ENCODE measurements at regions not wholly inside any gene's neighbourhood (a gene's known extent, or its start where the extent isn't known, plus 50 kb on each side); places are given as distances from the start of the nearest gene placed in this dataset.

- Histone ChIP-seq H3K4me3 (replicated peaks; ENCODE audit: low read depth, low read length) (no peak overlapping the region), H3K36me3 (ENCODE audit: control insufficient read depth, insufficient read depth, low read length) (no peaks in the 10 kb centered on the region), H3K27me3 (replicated peaks; ENCODE audit: control insufficient read depth, insufficient read depth, low read length) (no peaks in the 10 kb centered on the region)
- TF ChIP-seq CTCF (IDR thresholded peaks at IDR 0.05; ENCODE audit: insufficient read depth, low read length, poor library complexity, severe bottlenecking): no peak
- DNase-seq (ENCODE audit: extremely low read depth, insufficient read length): no peak
Measured at GRCh38 chr5:165836046-165836445, 2330.6 kb downstream of the MAT2B start.

- no peaks in the 10 kb centered on the region for H3K36me3 ChIP-seq (ENCODE audit: control insufficient read depth, insufficient read depth, low read length)
- no peak overlapping the region for H3K4me3 ChIP-seq (replicated peaks; ENCODE audit: low read depth, low read length)
- no peaks in the 10 kb centered on the region for H3K27me3 ChIP-seq (replicated peaks; ENCODE audit: control insufficient read depth, insufficient read depth, low read length)
- no peak for TF ChIP-seq CTCF (IDR thresholded peaks at IDR 0.05; ENCODE audit: insufficient read depth, low read length, poor library complexity, severe bottlenecking)
- no peak for DNase-seq (ENCODE audit: extremely low read depth, insufficient read length)
Measured at GRCh38 chr5:165837286-165837685, 2331.9 kb downstream of the MAT2B start.

- no peak for DNase-seq (ENCODE audit: extremely low read depth, insufficient read length)
- H3K36me3 ChIP-seq (ENCODE audit: control insufficient read depth, insufficient read depth, low read length): no peaks in the 10 kb centered on the region
- TF ChIP-seq CTCF (IDR thresholded peaks at IDR 0.05; ENCODE audit: insufficient read depth, low read length, poor library complexity, severe bottlenecking): no peak
- no peaks in the 10 kb centered on the region for H3K27me3 ChIP-seq (replicated peaks; ENCODE audit: control insufficient read depth, insufficient read depth, low read length)
- no peak overlapping the region for H3K4me3 ChIP-seq (replicated peaks; ENCODE audit: low read depth, low read length)
Measured at GRCh38 chr5:165844571-165844970, 2339.2 kb downstream of the MAT2B start.

GRCh38 chr5:165858118-165858517, 2352.7 kb downstream of the MAT2B start:
- no peaks in the 10 kb centered on the region for H3K36me3 ChIP-seq (ENCODE audit: control insufficient read depth, insufficient read depth, low read length)
- H3K4me3 ChIP-seq (replicated peaks; ENCODE audit: low read depth, low read length): no peak overlapping the region
- no peak for TF ChIP-seq CTCF (IDR thresholded peaks at IDR 0.05; ENCODE audit: insufficient read depth, low read length, poor library complexity, severe bottlenecking)
- H3K27me3 ChIP-seq (replicated peaks; ENCODE audit: control insufficient read depth, insufficient read depth, low read length): no peaks in the 10 kb centered on the region
- DNase-seq (ENCODE audit: extremely low read depth, insufficient read length): no peak

GRCh38 chr5:165859251-165859650, 2353.8 kb downstream of the MAT2B start:
- no peak for TF ChIP-seq CTCF (IDR thresholded peaks at IDR 0.05; ENCODE audit: insufficient read depth, low read length, poor library complexity, severe bottlenecking)
- DNase-seq (ENCODE audit: extremely low read depth, insufficient read length): no peak
- H3K36me3 ChIP-seq (ENCODE audit: control insufficient read depth, insufficient read depth, low read length): no peaks in the 10 kb centered on the region
- H3K27me3 ChIP-seq (replicated peaks; ENCODE audit: control insufficient read depth, insufficient read depth, low read length): no peaks in the 10 kb centered on the region
- H3K4me3 ChIP-seq (replicated peaks; ENCODE audit: low read depth, low read length): no peak overlapping the region

GRCh38 chr5:165863239-165863638, 2357.8 kb downstream of the MAT2B start:
- no peak overlapping the region for H3K4me3 ChIP-seq (replicated peaks; ENCODE audit: low read depth, low read length)
- DNase-seq (ENCODE audit: extremely low read depth, insufficient read length): no peak
- TF ChIP-seq CTCF (IDR thresholded peaks at IDR 0.05; ENCODE audit: insufficient read depth, low read length, poor library complexity, severe bottlenecking): no peak
- no peaks in the 10 kb centered on the region for H3K36me3 ChIP-seq (ENCODE audit: control insufficient read depth, insufficient read depth, low read length)
- H3K27me3 ChIP-seq (replicated peaks; ENCODE audit: control insufficient read depth, insufficient read depth, low read length): no peaks in the 10 kb centered on the region
